ENCODE measurements at regions not wholly inside any gene's neighbourhood (a gene's known extent, or its start where the extent isn't known, plus 50 kb on each side); places are given as distances from the start of the nearest gene placed in this dataset.

GRCh38 chr5:5666076-5666365 lies 243.5 kb downstream of the ICE1 start:
- TF ChIP-seq, protein P1, sequence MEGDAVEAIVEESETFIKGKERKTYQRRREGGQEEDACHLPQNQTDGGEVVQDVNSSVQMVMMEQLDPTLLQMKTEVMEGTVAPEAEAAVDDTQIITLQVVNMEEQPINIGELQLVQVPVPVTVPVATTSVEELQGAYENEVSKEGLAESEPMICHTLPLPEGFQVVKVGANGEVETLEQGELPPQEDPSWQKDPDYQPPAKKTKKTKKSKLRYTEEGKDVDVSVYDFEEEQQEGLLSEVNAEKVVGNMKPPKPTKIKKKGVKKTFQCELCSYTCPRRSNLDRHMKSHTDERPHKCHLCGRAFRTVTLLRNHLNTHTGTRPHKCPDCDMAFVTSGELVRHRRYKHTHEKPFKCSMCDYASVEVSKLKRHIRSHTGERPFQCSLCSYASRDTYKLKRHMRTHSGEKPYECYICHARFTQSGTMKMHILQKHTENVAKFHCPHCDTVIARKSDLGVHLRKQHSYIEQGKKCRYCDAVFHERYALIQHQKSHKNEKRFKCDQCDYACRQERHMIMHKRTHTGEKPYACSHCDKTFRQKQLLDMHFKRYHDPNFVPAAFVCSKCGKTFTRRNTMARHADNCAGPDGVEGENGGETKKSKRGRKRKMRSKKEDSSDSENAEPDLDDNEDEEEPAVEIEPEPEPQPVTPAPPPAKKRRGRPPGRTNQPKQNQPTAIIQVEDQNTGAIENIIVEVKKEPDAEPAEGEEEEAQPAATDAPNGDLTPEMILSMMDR (IDR thresholded peaks at IDR 0.05; ENCODE audit: control insufficient read depth, insufficient read depth, low read depth, low read length, missing control alignments), result no peak
- no peak overlapping the region for H3K4me3 ChIP-seq (ENCODE audit: control insufficient read depth, low read depth, low read length)
- DNase-seq (ENCODE audit: low read depth), result no peak

DNA sequence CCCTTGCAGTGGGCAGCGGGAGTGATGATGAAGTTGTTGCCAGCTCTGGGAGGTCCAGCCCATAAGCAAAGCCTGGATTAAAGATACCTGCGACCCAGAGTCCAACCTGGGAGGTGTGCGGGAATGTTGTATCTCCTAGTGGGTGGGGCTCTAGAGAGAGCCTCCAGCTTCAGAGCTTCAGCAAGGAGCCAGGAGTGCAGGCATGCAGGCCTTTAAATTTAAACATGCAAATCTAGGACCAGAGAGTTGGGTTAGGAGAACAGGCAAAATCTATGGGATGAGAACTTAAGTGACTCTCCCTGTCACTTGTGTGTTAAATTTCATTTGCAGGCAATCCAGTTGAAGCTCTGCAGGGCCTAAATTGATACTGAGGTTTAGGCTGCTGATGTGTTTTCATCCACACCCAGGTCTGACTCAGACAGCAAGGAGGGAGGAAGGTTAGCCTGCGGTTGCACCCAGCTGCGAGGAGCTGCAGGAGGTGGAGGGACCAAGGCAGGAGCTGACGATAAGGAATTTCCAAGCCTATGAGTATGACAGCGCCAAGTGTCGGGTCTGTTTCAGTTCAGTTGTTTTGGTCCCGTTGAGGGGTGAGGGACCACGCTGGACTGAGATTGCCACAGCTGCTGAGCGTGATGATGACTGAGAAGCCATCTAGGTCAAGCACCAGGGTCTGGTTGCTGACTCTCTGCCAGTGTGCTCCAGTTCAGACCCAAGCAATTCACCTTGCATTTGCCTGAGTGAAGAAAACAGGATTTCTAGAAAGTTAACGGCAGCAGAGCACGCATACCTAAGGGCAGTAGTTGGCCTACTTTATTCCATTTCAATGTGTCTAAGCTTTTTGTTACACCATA lies 243.0 kb downstream of the ICE1 start:
- H3K4me3 ChIP-seq (ENCODE audit: control insufficient read depth, low read depth, low read length), result no peak overlapping the region
- DNase-seq (ENCODE audit: low read depth), result no peak
- TF ChIP-seq, protein P1 (IDR thresholded peaks at IDR 0.05; ENCODE audit: control insufficient read depth, insufficient read depth, low read depth, low read length, missing control alignments), result no peak

GRCh38 chr5:5658889-5659465 lies 236.5 kb downstream of the ICE1 start:
- TF ChIP-seq, protein P1 (IDR thresholded peaks at IDR 0.05; ENCODE audit: control insufficient read depth, insufficient read depth, low read depth, low read length, missing control alignments), result no peak
- no peak for DNase-seq (ENCODE audit: low read depth)
- H3K4me3 ChIP-seq (ENCODE audit: control insufficient read depth, low read depth, low read length), result no peak overlapping the region

DNA sequence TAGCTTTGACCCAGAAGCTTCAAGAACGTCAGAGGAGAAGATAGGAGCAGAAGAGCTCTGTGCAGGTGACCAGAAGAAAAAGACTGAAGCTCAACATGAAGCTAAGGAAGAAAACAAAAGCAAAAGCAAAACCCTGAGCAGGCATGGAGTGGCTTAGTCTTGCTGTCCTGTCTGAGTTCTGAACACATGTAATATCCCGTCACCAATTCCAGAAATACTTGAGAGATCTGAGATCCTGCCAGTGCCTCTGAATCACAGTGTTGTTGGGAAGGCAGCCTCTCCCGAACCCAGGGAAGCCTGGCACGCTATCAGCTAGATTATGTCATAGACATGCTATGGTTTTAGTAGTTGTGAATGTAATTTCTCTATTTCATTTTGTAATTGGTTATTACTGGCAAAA lies 235.7 kb downstream of the ICE1 start:
- TF ChIP-seq, protein P1 (IDR thresholded peaks at IDR 0.05; ENCODE audit: control insufficient read depth, insufficient read depth, low read depth, low read length, missing control alignments), result no peak
- DNase-seq (ENCODE audit: low read depth), result peak; percentile 25
- H3K4me3 ChIP-seq (ENCODE audit: control insufficient read depth, low read depth, low read length), result no peak overlapping the region

DNA sequence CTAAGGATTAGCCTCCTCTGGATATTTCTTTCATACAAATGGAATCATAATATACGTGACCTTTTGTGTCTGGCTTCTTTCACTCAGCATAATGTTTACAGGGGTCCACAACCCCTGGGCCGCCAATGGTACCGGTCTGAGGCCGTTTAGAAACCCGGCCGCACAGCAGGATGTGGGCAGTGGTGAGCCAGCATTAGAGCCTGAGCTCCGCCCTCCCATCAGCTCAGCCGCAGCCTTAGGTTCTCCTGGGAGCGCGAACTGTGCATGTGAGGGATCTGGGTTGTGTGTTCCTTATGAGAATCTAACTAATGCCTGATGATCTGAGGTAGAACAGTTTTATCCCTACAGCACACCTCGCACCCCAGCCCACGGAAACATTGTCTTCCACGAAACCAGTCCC lies 229.7 kb downstream of the ICE1 start:
- no peak for DNase-seq (ENCODE audit: low read depth)
- TF ChIP-seq, protein P1 (IDR thresholded peaks at IDR 0.05; ENCODE audit: control insufficient read depth, insufficient read depth, low read depth, low read length, missing control alignments), result no peak
- H3K4me3 ChIP-seq (ENCODE audit: control insufficient read depth, low read depth, low read length), result no peak overlapping the region

- no peak for DNase-seq (ENCODE audit: low read depth)
- TF ChIP-seq, protein P1 (IDR thresholded peaks at IDR 0.05; ENCODE audit: control insufficient read depth, insufficient read depth, low read depth, low read length, missing control alignments), result no peak
- no peak overlapping the region for H3K4me3 ChIP-seq (ENCODE audit: control insufficient read depth, low read depth, low read length)
Observed at GRCh38 chr5:5650949-5651348, 228.5 kb downstream of the ICE1 start.

Data from AG09309 (cell line).